Naive thymus-derived CD4-positive, alpha-beta T cell (primary cell): ENCODE measurements at regions not wholly inside any gene's neighbourhood (a gene's known extent, or its start where the extent isn't known, plus 50 kb on each side); places are given as distances from the start of the nearest gene placed in this dataset.
"Not testable (repeated sequence)": the region's sequence is repeated elsewhere in the genome, so short reads cannot be mapped to it uniquely, and the experiment has no call there.

Source experiments
- ATAC-seq: fragments of 150-1000 bp; cut with Tn5 transposase; 2 replicates; pipeline ENCODE4 v1.10.0; 2021; ENCODE audit warnings: mild to moderate bottlenecking, moderate library complexity
- CTCF ChIA-PET: fragments of 350-600 bp; sonication (Branson Sonifier 250); formaldehyde crosslinking; loops from one replicate; lab custom pipeline; 2021; ENCODE audit warnings: antibody characterized with exemption; lab: Charles Lee
- POLR2A ChIA-PET: fragments of 350-600 bp; sonication (Branson Sonifier 250); formaldehyde crosslinking; loops from one replicate; lab custom pipeline; 2021; ENCODE audit warnings: antibody characterized with exemption, inconsistent platforms; lab: Charles Lee
- DNase-seq, 9 donors: peaks; one replicate each; pipeline versions ENCODE4 v3.0.0 to v3.0.0-alpha.2; 2020 to 2022; ENCODE audit warnings: mixed read lengths in 1 of 9
- H3K27ac ChIP-seq: one replicate; pipeline ENCODE4 v1.7.0; 2013; ENCODE audit warnings: mild to moderate bottlenecking, low read depth, low read length, moderate library complexity
- H3K27me3 ChIP-seq, 2 donors: one replicate each; pipeline ENCODE4 v1.7.0; 2013; ENCODE audit warnings: low read length in 2 of 2, mild to moderate bottlenecking in 2 of 2, moderate library complexity in 2 of 2; ENCODE audit not compliant: control insufficient read depth in 2 of 2, insufficient read depth in 2 of 2
- H3K36me3 ChIP-seq, 3 experiments: 1 replicate in 2 of 3; 2 replicates in 1 of 3; pipeline ENCODE4 v1.7.0; 2013; ENCODE audit warnings: low read length in 3 of 3, mild to moderate bottlenecking in 3 of 3, moderate library complexity in 1 of 3; ENCODE audit not compliant: insufficient read depth in 3 of 3, control insufficient read depth in 2 of 3
- H3K4me1 ChIP-seq, 2 donors: one replicate each; pipeline ENCODE4 v1.7.0; 2013; ENCODE audit warnings: low read length in 2 of 2, mild to moderate bottlenecking in 2 of 2, moderate library complexity in 1 of 2; ENCODE audit not compliant: control insufficient read depth in 2 of 2, insufficient read depth in 2 of 2
- H3K4me3 ChIP-seq: 2 replicates; pipeline ENCODE4 v1.7.0; 2013; ENCODE audit warnings: mild to moderate bottlenecking, low read length
- H3K9me3 ChIP-seq, 3 experiments: 1 replicate in 2 of 3; 2 replicates in 1 of 3; pipeline ENCODE4 v1.7.0; 2013; ENCODE audit warnings: low read length in 3 of 3; ENCODE audit not compliant: control insufficient read depth in 2 of 3
- H3K27ac Mint-ChIP-seq, 9 donors: one replicate each; pipeline ENCODE4 v1.8.0; 2020 to 2022; ENCODE audit warnings: mixed read lengths in 9 of 9, mild to moderate bottlenecking in 8 of 9, moderate library complexity in 5 of 9, inconsistent platforms in 2 of 9
- H3K27me3 Mint-ChIP-seq, 5 donors: one replicate each; pipeline ENCODE4 v1.8.0; 2021 to 2022; ENCODE audit warnings: mixed read lengths in 5 of 5, mild to moderate bottlenecking in 1 of 5
- H3K36me3 Mint-ChIP-seq, 5 donors: one replicate each; pipeline ENCODE4 v1.8.0; 2020 to 2022; ENCODE audit warnings: mixed read lengths in 5 of 5, mild to moderate bottlenecking in 3 of 5, inconsistent platforms in 1 of 5
- H3K4me1 Mint-ChIP-seq, 7 donors: one replicate each; pipeline ENCODE4 v1.8.0; 2020 to 2022; ENCODE audit warnings: mixed read lengths in 7 of 7, mild to moderate bottlenecking in 3 of 7, inconsistent platforms in 1 of 7
- H3K4me3 Mint-ChIP-seq, 10 donors: one replicate each; pipeline ENCODE4 v1.8.0; 2020 to 2022; ENCODE audit warnings: mild to moderate bottlenecking in 10 of 10, mixed read lengths in 10 of 10, moderate library complexity in 6 of 10, inconsistent platforms in 2 of 10
- H3K9me3 Mint-ChIP-seq, 11 donors: one replicate each; pipeline ENCODE4 v1.8.0; 2020 to 2022; ENCODE audit warnings: mixed read lengths in 11 of 11, mild to moderate bottlenecking in 4 of 11, inconsistent platforms in 1 of 11, moderate library complexity in 1 of 11
- intact Hi-C, 2 donors: fragments of 100-400 bp; cut with micrococcal nuclease; formaldehyde crosslinking; loops; one replicate each; pipeline ENCODE4 v1.15.1; 2023

- intact Hi-C loops = no loop called here
- H3K27me3 Mint-ChIP-seq = peaks cover 0 to 6% (median 0%) of the 10 kb centered on the region in 5 donors
- ChIA-PET CTCF (no interaction called here), POLR2A (no interaction called here)
- DNase-seq (no peak), ATAC-seq (no peak)
- no peak overlapping the region for H3K4me3 Mint-ChIP-seq
- no peaks in the 10 kb centered on the region for H3K4me1 ChIP-seq
- no peaks in the 10 kb centered on the region for H3K36me3 ChIP-seq
- peaks cover 0 to 7% (median 0%) of the 10 kb centered on the region in 11 donors for H3K9me3 Mint-ChIP-seq
- H3K36me3 Mint-ChIP-seq = no peaks in the 10 kb centered on the region
- H3K27ac Mint-ChIP-seq = no peak overlapping the region
- no peaks in the 10 kb centered on the region for H3K27me3 ChIP-seq
- no peaks in the 10 kb centered on the region for H3K9me3 ChIP-seq
- H3K27ac ChIP-seq = no peak overlapping the region
- H3K4me3 ChIP-seq = no peak overlapping the region
- H3K4me1 Mint-ChIP-seq = no peaks in the 10 kb centered on the region
These were observed 350.6 kb upstream of the SLC7A11 start for GRCh38 chr4:138592796-138593195.

DNA sequence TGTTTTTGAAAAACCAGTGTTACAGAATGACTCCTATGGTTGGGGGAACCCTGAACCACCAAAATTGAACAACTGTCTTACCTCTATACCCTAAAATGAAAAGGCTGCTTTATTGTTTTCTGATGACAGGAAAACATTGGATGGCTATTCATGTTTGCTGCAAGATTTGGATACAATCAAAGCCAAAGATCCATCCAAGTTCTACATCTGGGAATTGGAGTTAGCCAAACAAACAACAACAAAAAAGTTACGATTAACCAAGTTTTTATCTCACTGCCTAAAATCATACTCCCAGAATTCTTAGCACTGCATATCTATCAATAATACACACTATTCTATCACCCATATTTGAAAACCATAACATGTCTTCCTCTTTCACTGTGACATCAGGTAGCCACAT, 349.7 kb upstream of the SLC7A11 start:
- no peaks in the 10 kb centered on the region for H3K36me3 Mint-ChIP-seq
- no peak overlapping the region for H3K4me3 Mint-ChIP-seq
- no peaks in the 10 kb centered on the region for H3K4me1 Mint-ChIP-seq
- no peaks in the 10 kb centered on the region for H3K27me3 ChIP-seq
- H3K9me3 Mint-ChIP-seq = peaks cover 0 to 14% (median 4%) of the 10 kb centered on the region in 11 donors
- CTCF ChIA-PET = no interaction called here
- H3K36me3 ChIP-seq = no peaks in the 10 kb centered on the region
- no peaks in the 10 kb centered on the region for H3K4me1 ChIP-seq
- DNase-seq (no peak), ATAC-seq (no peak)
- no peak overlapping the region for H3K27ac Mint-ChIP-seq
- no peak overlapping the region for H3K27ac ChIP-seq
- no peak overlapping the region for H3K4me3 ChIP-seq
- H3K27me3 Mint-ChIP-seq = peaks cover 0 to 6% (median 0%) of the 10 kb centered on the region in 5 donors
- POLR2A ChIA-PET = no interaction called here
- intact Hi-C loops = no loop called here
- no peaks in the 10 kb centered on the region for H3K9me3 ChIP-seq

GRCh38 chr4:138588501-138588900, 346.4 kb upstream of the SLC7A11 start:
- POLR2A ChIA-PET = interaction anchor here (0.7 kb wide), 1 partner anchor 764 kb away, joined by 3 read pairs; no protein-coding TSS in a partner anchor
- H3K4me1 Mint-ChIP-seq = no peaks in the 10 kb centered on the region
- H3K36me3 Mint-ChIP-seq = no peaks in the 10 kb centered on the region
- no peaks in the 10 kb centered on the region for H3K27me3 ChIP-seq
- H3K4me3 ChIP-seq = no peak overlapping the region
- no peak overlapping the region for H3K27ac Mint-ChIP-seq
- no peaks in the 10 kb centered on the region for H3K4me1 ChIP-seq
- peaks cover 0 to 13% (median 3%) of the 10 kb centered on the region in 5 donors for H3K27me3 Mint-ChIP-seq
- no peak for DNase-seq
- peaks cover 0 to 25% (median 4%) of the 10 kb centered on the region in 11 donors for H3K9me3 Mint-ChIP-seq
- no peaks in the 10 kb centered on the region for H3K36me3 ChIP-seq
- intact Hi-C loops = no loop called here
- H3K9me3 ChIP-seq = no peaks in the 10 kb centered on the region
- H3K27ac ChIP-seq = no peak overlapping the region
- CTCF ChIA-PET = no interaction called here
- no peak overlapping the region for H3K4me3 Mint-ChIP-seq
- no peak for ATAC-seq

- ATAC-seq (no peak), DNase-seq (no peak)
- Mint-ChIP-seq H3K9me3 (peaks cover 5 to 51% (median 16%) of the 10 kb centered on the region in 11 donors), H3K4me3 (no peak overlapping the region), H3K27ac (no peak overlapping the region), H3K36me3 (peaks cover 0 to 7% (median 0%) of the 10 kb centered on the region in 5 donors), H3K4me1 (no peaks in the 10 kb centered on the region), H3K27me3 (no peaks in the 10 kb centered on the region)
- Histone ChIP-seq H3K9me3 (peaks cover 0 to 14% (median 0%) of the 10 kb centered on the region in 3 experiments), H3K27ac (no peak overlapping the region), H3K36me3 (no peaks in the 10 kb centered on the region), H3K4me3 (no peak overlapping the region), H3K27me3 (no peaks in the 10 kb centered on the region), H3K4me1 (no peaks in the 10 kb centered on the region)
- ChIA-PET CTCF (no interaction called here), POLR2A (no interaction called here)
- intact Hi-C loops = no loop called here
These were observed 337.0 kb upstream of the SLC7A11 start for GRCh38 chr4:138579146-138579545.

DNA sequence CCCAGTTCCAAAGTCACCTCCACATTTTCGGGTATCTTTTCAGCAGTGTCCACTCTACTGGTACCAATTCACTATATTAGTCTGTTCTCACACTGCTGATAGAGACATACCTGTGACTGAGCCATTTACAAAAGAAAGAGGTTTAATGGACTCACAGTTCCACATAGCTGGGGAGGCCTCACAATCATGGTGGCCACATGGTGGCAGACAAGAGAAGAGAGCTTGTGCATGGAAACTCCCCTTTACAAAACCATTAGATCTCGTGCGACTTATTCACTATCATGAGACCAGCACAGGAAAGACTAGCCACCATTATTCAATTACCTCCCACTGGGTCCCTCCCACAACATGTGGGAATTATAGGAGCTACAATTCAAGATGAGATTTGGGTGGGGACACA, 335.7 kb upstream of the SLC7A11 start:
- H3K4me1 Mint-ChIP-seq, H3K4me3 ChIP-seq, H3K36me3 ChIP-seq, H3K4me3 Mint-ChIP-seq, ATAC-seq, H3K27me3 Mint-ChIP-seq, DNase-seq, POLR2A ChIA-PET, intact Hi-C loops, H3K4me1 ChIP-seq, H3K27me3 ChIP-seq, H3K27ac ChIP-seq, H3K36me3 Mint-ChIP-seq, CTCF ChIA-PET, H3K27ac Mint-ChIP-seq: not testable (repeated sequence)
- H3K9me3 Mint-ChIP-seq = peaks cover 5 to 51% (median 16%) of the 10 kb centered on the region in 11 donors
- H3K9me3 ChIP-seq = peaks cover 0 to 14% (median 0%) of the 10 kb centered on the region in 3 experiments

- Mint-ChIP-seq H3K4me3 (no peak overlapping the region), H3K36me3 (peaks cover 0 to 7% (median 0%) of the 10 kb centered on the region in 5 donors), H3K9me3 (peaks cover 9 to 51% (median 16%) of the 10 kb centered on the region in 11 donors), H3K27me3 (no peaks in the 10 kb centered on the region), H3K27ac (no peak overlapping the region), H3K4me1 (no peaks in the 10 kb centered on the region)
- Histone ChIP-seq H3K4me1 (no peaks in the 10 kb centered on the region), H3K36me3 (no peaks in the 10 kb centered on the region), H3K27ac (no peak overlapping the region), H3K9me3 (peaks cover 0 to 14% (median 0%) of the 10 kb centered on the region in 3 experiments), H3K27me3 (no peaks in the 10 kb centered on the region), H3K4me3 (no peak overlapping the region)
- intact Hi-C loops = no loop called here
- DNase-seq = no peak
- POLR2A ChIA-PET = no interaction called here
- CTCF ChIA-PET = no interaction called here
- ATAC-seq = no peak
These were observed 335.0 kb upstream of the SLC7A11 start for GRCh38 chr4:138577145-138577544.

DNA sequence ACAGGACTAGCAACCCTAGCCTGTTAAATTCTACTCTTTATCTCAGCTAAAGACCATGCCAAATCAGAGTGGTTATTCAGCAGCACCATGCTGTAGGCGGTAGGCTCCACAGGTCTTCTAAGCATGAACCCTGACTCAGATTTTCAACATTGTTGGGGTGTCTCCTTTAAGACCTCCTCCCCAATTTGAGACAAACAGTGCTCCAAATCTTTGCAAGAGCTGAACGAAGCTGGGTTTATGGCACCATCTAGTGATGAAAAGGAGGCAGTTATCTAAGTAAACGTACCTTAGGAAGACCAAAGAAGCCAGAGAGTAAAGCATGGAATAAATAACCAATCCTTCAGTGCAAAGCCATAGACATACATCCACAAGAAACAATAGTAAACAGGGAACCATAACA, 334.5 kb upstream of the SLC7A11 start:
- Mint-ChIP-seq H3K4me1 (no peaks in the 10 kb centered on the region), H3K27me3 (no peaks in the 10 kb centered on the region), H3K36me3 (peaks cover 0 to 7% (median 0%) of the 10 kb centered on the region in 5 donors), H3K27ac (no peak overlapping the region), H3K4me3 (no peak overlapping the region), H3K9me3 (peaks cover 10 to 51% (median 16%) of the 10 kb centered on the region in 11 donors)
- no peak overlapping the region for H3K27ac ChIP-seq
- ATAC-seq (no peak), DNase-seq (no peak)
- peaks cover 0 to 14% (median 0%) of the 10 kb centered on the region in 3 experiments for H3K9me3 ChIP-seq
- intact Hi-C loops = no loop called here
- ChIA-PET CTCF (no interaction called here), POLR2A (no interaction called here)
- no peak overlapping the region for H3K4me3 ChIP-seq
- no peaks in the 10 kb centered on the region for H3K36me3 ChIP-seq
- no peaks in the 10 kb centered on the region for H3K4me1 ChIP-seq
- no peaks in the 10 kb centered on the region for H3K27me3 ChIP-seq
